Kidney (tissue), 13 donors: ENCODE measurements at regions not wholly inside any gene's neighbourhood (a gene's known extent, or its start where the extent isn't known, plus 50 kb on each side); places are given as distances from the start of the nearest gene placed in this dataset.

ENCODE experiments used
- DNase-seq, 5 donors: peaks; one replicate each; pipeline ENCODE4 v3.0.0-alpha.2; 2013 to 2020
- FAIRE-seq: peaks from 2 replicates; lab custom pipeline; 2012; peaks lifted over from hg19 to GRCh38; lab: Jason Lieb, UNC
- H3K27ac ChIP-seq, 2 donors: one replicate each; pipeline ENCODE4 v1.7.0; 2013; ENCODE audit warnings: low read depth in 2 of 2, low read length in 2 of 2, inconsistent platforms in 1 of 2
- H3K27me3 ChIP-seq: one replicate; pipeline ENCODE4 v1.7.1; 2013; ENCODE audit warnings: low read length, inconsistent platforms; ENCODE audit not compliant: control insufficient read depth, insufficient read depth
- H3K36me3 ChIP-seq, 3 donors: one replicate each; pipeline versions ENCODE4 v1.7.0 to v1.7.1; 2013; ENCODE audit warnings: low read length in 3 of 3, control low read depth in 1 of 3, inconsistent platforms in 1 of 3; ENCODE audit not compliant: insufficient read depth in 3 of 3, control insufficient read depth in 2 of 3
- H3K4me1 ChIP-seq, 3 donors: one replicate each; pipeline versions ENCODE4 v1.7.0 to v1.7.1; 2013; ENCODE audit warnings: low read length in 3 of 3, inconsistent platforms in 1 of 3, low read depth in 1 of 3; ENCODE audit not compliant: control insufficient read depth in 2 of 3, insufficient read depth in 2 of 3
- H3K4me3 ChIP-seq, 3 donors: one replicate each; pipeline versions ENCODE4 v1.7.0 to v1.8.1; 2013; ENCODE audit warnings: low read length in 3 of 3, control low read depth in 1 of 3, inconsistent platforms in 1 of 3
- H3K9ac ChIP-seq, 3 donors: one replicate each; pipeline versions ENCODE4 v1.7.0 to v1.7.1; 2013; ENCODE audit warnings: low read length in 3 of 3, control low read depth in 1 of 3, inconsistent platforms in 1 of 3
- H3K9me3 ChIP-seq, 3 donors: one replicate each; pipeline versions ENCODE4 v1.7.0 to v1.7.1; 2013; ENCODE audit warnings: low read length in 3 of 3, control low read depth in 1 of 3, inconsistent platforms in 1 of 3; ENCODE audit not compliant: control insufficient read depth in 2 of 3, insufficient read depth in 1 of 3
- CTCF ChIP-seq: IDR thresholded peaks from 3 replicates; pipeline ENCODE4 v1.5.1; 2012; ENCODE audit warnings: mild to moderate bottlenecking, moderate library complexity, borderline replicate concordance; ENCODE audit not compliant: insufficient read depth; ENCODE audit errors: extremely low read depth
- intact Hi-C: fragments of 100-400 bp; cut with DNase I; formaldehyde crosslinking; loops from one replicate; pipeline ENCODE4 v1.11.1; 2022
- donor health status: control.
- donor health status: control.
- donor health status: control.
- donor health status: control.
- donor health status: control.
- donor health status: DM: yes; HTN: yes; CAD: no.
- donor health status: Normal renal cell carcinoma (clear cell type).

DNA sequence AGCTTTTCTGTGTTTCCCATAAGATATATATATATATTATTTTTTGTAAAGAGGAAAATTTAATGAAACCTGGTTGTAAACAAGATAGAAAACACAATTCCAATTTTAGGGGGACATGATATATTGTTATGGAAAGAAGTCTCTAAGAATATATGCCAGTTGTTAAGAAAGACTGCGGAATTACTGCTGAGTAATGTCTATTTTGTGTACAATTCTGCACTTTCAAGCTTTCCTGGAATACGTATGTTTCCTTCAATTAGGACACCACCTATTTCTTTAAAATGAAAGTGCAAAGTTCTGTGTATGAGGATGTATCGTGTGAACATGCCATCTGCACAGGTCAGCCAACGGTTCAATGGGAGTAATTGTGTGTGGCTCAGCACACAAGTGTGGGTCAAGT lies 760.2 kb downstream of the BRD1 start:
- FAIRE-seq (no peak), DNase-seq (peak in 1 of 5 donors; percentile 8)
- no peak overlapping the region for H3K27ac ChIP-seq
- TF ChIP-seq CTCF: no peak
- intact Hi-C loops: no loop called here
- no peaks in the 10 kb centered on the region for H3K4me1 ChIP-seq
- no peaks in the 10 kb centered on the region for H3K9me3 ChIP-seq
- H3K9ac ChIP-seq: no peak overlapping the region
- no peaks in the 10 kb centered on the region for H3K27me3 ChIP-seq
- no peak overlapping the region for H3K4me3 ChIP-seq
- no peaks in the 10 kb centered on the region for H3K36me3 ChIP-seq

- no peaks in the 10 kb centered on the region for H3K27me3 ChIP-seq
- H3K4me3 ChIP-seq: no peak overlapping the region
- H3K9ac ChIP-seq: no peak overlapping the region
- no peaks in the 10 kb centered on the region for H3K36me3 ChIP-seq
- no peak for TF ChIP-seq CTCF
- no peaks in the 10 kb centered on the region for H3K9me3 ChIP-seq
- intact Hi-C loops: no loop called here
- no peaks in the 10 kb centered on the region for H3K4me1 ChIP-seq
- FAIRE-seq (no peak), DNase-seq (no peak)
- no peak overlapping the region for H3K27ac ChIP-seq
Observed at GRCh38 chr22:49066619-49067018, 761.1 kb downstream of the BRD1 start.

GRCh38 chr22:49064836-49065235 lies 762.8 kb downstream of the BRD1 start:
- intact Hi-C loops: no loop called here

More at GRCh38 chr22:49064836-49065235, 762.8 kb downstream of the BRD1 start:
- TF ChIP-seq CTCF: no peak
- no peaks in the 10 kb centered on the region for H3K36me3 ChIP-seq
- H3K9me3 ChIP-seq: no peaks in the 10 kb centered on the region
- no peak overlapping the region for H3K27ac ChIP-seq
- H3K4me3 ChIP-seq: no peak overlapping the region
- no peak for FAIRE-seq
- DNase-seq: no peak
- no peaks in the 10 kb centered on the region for H3K4me1 ChIP-seq
- H3K9ac ChIP-seq: no peak overlapping the region
- no peaks in the 10 kb centered on the region for H3K27me3 ChIP-seq
